Upper lobe of right lung (tissue), 1 donor: ENCODE measurements at regions not wholly inside any gene's neighbourhood (a gene's known extent, or its start where the extent isn't known, plus 50 kb on each side); places are given as distances from the start of the nearest gene placed in this dataset.

Experiments used
- ATAC-seq: fragments of 200-7000 bp; cut with Tn5 transposase; one replicate; pipeline ENCODE4 v1.9.1; 2020; ENCODE audit warnings: mild to moderate bottlenecking, moderate library complexity
- DNase-seq: peaks from one replicate; pipeline ENCODE4 v3.0.0-alpha.2; 2020
- H3K27ac ChIP-seq: fragments of 200-600 bp; one replicate; pipeline ENCODE4 v1.8.0; 2022
- H3K27me3 ChIP-seq: fragments of 200-600 bp; one replicate; pipeline ENCODE4 v1.8.0; 2022; ENCODE audit warnings: mild to moderate bottlenecking
- H3K36me3 ChIP-seq: fragments of 200-600 bp; one replicate; pipeline ENCODE4 v1.8.0; 2022
- H3K4me1 ChIP-seq: fragments of 200-600 bp; one replicate; pipeline ENCODE4 v1.8.0; 2022
- H3K4me3 ChIP-seq: fragments of 200-600 bp; one replicate; pipeline ENCODE4 v1.8.0; 2022; ENCODE audit warnings: mild to moderate bottlenecking
- H3K9me3 ChIP-seq: fragments of 200-600 bp; one replicate; pipeline ENCODE4 v1.8.0; 2022
- intact Hi-C: fragments of 100-400 bp; cut with DNase I; formaldehyde crosslinking; loops from one replicate; pipeline ENCODE4 v1.11.0; 2022
- TF ChIP-seq, protein P1 (sequence below): fragments of 200-600 bp; IDR thresholded peaks from one replicate; pipeline ENCODE4 v1.8.0; 2022; ENCODE audit warnings: antibody characterized with exemption
- donor health status: DM: no; HTN: yes; CAD: no; lungs with severe emphysema.

DNA sequence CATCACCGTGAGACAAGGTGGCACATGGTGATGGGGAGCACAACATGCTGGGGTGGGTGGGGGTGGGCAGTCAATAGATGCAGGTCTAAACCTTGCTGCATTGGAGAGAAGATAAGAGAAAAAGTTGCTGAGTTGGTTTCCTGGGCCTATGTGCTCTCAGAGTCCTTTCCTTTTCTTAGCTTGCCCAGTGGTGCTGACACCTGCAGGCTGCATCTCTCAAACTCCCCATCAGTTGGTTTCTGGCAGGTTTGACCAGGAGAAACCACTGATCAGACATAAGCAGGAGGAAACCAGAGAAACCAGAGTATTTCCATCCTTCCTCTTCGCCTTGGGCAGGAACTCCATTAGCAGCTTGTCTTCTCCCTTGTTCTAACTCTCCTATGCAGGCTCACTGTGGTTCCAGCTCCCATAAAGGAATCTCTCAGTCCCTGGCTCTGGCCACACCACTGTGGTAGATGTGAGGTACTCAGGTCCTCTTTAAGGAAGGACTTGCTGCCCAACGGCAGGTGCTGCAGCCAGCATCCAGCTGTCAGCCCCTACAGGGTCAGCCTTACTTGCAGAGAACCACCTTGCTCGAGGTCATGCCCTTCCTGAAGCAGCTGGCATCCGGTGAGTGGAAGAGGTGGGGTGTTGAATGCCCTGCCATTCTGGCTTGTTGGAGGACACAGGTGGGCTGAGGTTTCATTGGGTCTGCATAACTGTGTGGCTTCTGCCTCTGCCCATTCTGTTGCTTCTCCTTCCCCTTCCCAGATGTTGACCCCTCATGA lies 172.3 kb upstream of the ANKRD28 start:
- ATAC-seq (no peak), DNase-seq (no peak)
- Histone ChIP-seq H3K4me3 (no peak overlapping the region), H3K4me1 (no peaks in the 10 kb centered on the region), H3K36me3 (no peaks in the 10 kb centered on the region), H3K27ac (no peak overlapping the region), H3K27me3 (no peaks in the 10 kb centered on the region), H3K9me3 (no peaks in the 10 kb centered on the region)
- intact Hi-C loops = no loop called here
- TF ChIP-seq, protein P1, sequence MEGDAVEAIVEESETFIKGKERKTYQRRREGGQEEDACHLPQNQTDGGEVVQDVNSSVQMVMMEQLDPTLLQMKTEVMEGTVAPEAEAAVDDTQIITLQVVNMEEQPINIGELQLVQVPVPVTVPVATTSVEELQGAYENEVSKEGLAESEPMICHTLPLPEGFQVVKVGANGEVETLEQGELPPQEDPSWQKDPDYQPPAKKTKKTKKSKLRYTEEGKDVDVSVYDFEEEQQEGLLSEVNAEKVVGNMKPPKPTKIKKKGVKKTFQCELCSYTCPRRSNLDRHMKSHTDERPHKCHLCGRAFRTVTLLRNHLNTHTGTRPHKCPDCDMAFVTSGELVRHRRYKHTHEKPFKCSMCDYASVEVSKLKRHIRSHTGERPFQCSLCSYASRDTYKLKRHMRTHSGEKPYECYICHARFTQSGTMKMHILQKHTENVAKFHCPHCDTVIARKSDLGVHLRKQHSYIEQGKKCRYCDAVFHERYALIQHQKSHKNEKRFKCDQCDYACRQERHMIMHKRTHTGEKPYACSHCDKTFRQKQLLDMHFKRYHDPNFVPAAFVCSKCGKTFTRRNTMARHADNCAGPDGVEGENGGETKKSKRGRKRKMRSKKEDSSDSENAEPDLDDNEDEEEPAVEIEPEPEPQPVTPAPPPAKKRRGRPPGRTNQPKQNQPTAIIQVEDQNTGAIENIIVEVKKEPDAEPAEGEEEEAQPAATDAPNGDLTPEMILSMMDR = no peak

DNA sequence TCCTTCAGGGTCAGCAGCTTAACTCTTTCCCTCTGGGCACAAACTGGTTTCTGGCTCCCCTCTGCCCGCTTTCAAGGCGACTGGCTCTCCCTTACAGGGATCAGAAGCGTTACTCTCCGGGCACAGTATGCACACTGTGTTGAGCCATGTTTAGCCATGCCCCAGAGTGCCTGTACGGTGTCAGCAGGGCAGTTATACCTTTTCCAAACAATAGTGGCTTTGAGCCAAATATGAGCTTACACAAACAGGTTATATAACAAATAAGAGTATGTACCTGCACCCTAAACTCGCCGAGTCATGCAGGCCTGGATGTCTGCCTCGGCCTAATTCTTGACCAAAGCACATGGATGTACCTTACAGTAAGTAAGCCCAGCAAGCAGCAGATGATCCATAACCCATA lies 175.6 kb upstream of the ANKRD28 start:
- no peak for DNase-seq
- Histone ChIP-seq H3K27ac (no peak overlapping the region), H3K36me3 (no peaks in the 10 kb centered on the region), H3K9me3 (no peaks in the 10 kb centered on the region), H3K27me3 (no peaks in the 10 kb centered on the region), H3K4me3 (no peak overlapping the region), H3K4me1 (no peaks in the 10 kb centered on the region)
- intact Hi-C loops = no loop called here
- ATAC-seq = no peak
- TF ChIP-seq, protein P1 = no peak

DNA sequence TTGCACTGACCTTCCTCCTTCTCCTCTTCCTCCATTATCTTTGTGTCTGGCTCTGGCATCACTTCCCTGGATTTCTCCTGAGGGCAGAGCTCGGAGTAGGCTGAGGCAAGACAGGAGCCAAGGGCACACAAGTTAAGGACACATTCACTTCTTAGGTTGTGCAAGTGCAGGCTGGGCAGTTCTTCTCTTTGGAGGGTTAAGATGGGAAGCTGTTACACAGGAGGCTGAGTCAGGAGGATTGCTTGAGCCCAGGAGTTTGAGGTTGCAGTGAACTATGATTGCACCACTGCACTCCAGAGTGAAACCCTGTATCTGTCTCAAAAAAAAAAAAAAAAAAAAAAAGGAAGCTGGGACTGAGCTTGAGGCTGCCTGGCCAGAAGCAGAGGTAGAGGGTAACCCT lies 176.2 kb upstream of the ANKRD28 start:
- no peaks in the 10 kb centered on the region for H3K9me3 ChIP-seq
- ATAC-seq (peak; percentile 55), DNase-seq (no peak)
- H3K27me3 ChIP-seq = no peaks in the 10 kb centered on the region
- intact Hi-C loops = no loop called here
- no peaks in the 10 kb centered on the region for H3K36me3 ChIP-seq
- no peaks in the 10 kb centered on the region for H3K4me1 ChIP-seq
- TF ChIP-seq, protein P1 = no peak
- H3K4me3 ChIP-seq = no peak overlapping the region
- H3K27ac ChIP-seq = no peak overlapping the region

GRCh38 chr3:15974647-15975046 lies 176.9 kb upstream of the ANKRD28 start:
- Histone ChIP-seq H3K27ac (no peak overlapping the region), H3K36me3 (no peaks in the 10 kb centered on the region), H3K4me3 (no peak overlapping the region), H3K4me1 (no peaks in the 10 kb centered on the region), H3K9me3 (no peaks in the 10 kb centered on the region), H3K27me3 (no peaks in the 10 kb centered on the region)
- TF ChIP-seq, protein P1 = no peak
- ATAC-seq (peak; percentile 55), DNase-seq (no peak)
- intact Hi-C loops = no loop called here

DNA sequence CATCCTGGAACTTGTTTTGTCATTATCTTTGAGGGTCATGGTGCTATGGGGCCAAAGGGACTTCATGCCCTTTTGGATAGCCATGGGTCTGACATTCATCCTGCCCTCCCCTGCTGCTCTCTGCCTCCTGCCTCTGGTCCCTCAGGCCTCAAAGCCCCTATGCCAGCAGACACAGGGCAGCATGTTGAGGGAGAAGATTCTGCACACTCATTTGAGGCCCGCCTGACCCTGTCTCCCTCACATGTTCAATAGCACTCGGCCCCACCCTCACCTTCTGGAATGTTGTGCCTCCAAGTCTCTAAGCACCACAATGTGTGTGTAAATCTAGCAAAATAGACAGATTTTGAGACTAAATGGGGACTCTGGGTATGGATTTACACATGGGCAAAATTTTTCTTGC lies 178.7 kb upstream of the ANKRD28 start:
- Histone ChIP-seq H3K9me3 (no peaks in the 10 kb centered on the region), H3K4me3 (no peak overlapping the region), H3K27me3 (no peaks in the 10 kb centered on the region), H3K36me3 (no peaks in the 10 kb centered on the region), H3K27ac (no peak overlapping the region), H3K4me1 (no peaks in the 10 kb centered on the region)
- ATAC-seq = no peak
- no peak for DNase-seq
- TF ChIP-seq, protein P1 = no peak
- intact Hi-C loops = no loop called here

- Histone ChIP-seq H3K36me3 (no peaks in the 10 kb centered on the region), H3K4me1 (no peaks in the 10 kb centered on the region), H3K27me3 (no peaks in the 10 kb centered on the region), H3K4me3 (no peak overlapping the region), H3K27ac (no peak overlapping the region), H3K9me3 (no peaks in the 10 kb centered on the region)
- ATAC-seq = no peak
- intact Hi-C loops = no loop called here
- TF ChIP-seq, protein P1 = no peak
- no peak for DNase-seq
Observed at GRCh38 chr3:15977090-15977489, 179.3 kb upstream of the ANKRD28 start.
